GM19397 (cell line): ENCODE measurements at regions not wholly inside any gene's neighbourhood (a gene's known extent, or its start where the extent isn't known, plus 50 kb on each side); places are given as distances from the start of the nearest gene placed in this dataset.
"Not testable (repeated sequence)": the region's sequence is repeated elsewhere in the genome, so short reads cannot be mapped to it uniquely, and the experiment has no call there.

Experiments
- ATAC-seq: cut with Tn5 transposase; IDR thresholded peaks from one replicate; pipeline ENCODE4 v1.9.1; 2021; ENCODE audit warnings: mild to moderate bottlenecking, moderate library complexity; ENCODE audit not compliant: unreplicated experiment

GRCh38 chr9:108056805-108057386 lies 567.3 kb upstream of the KLF4 start:
- no peak for ATAC-seq

- ATAC-seq: no peak
Measured at GRCh38 chr9:108056084-108056804, 566.7 kb upstream of the KLF4 start.

GRCh38 chr9:108054131-108054630 lies 564.6 kb upstream of the KLF4 start:
- no peak for ATAC-seq

GRCh38 chr9:108053555-108054061 lies 564.0 kb upstream of the KLF4 start:
- ATAC-seq: no peak

- no peak for ATAC-seq
Measured at GRCh38 chr9:108052431-108053080, 563.0 kb upstream of the KLF4 start.

GRCh38 chr9:108050894-108051293 lies 561.3 kb upstream of the KLF4 start:
- ATAC-seq: no peak

- ATAC-seq: no peak
Measured at GRCh38 chr9:108049671-108050494, 560.3 kb upstream of the KLF4 start.

- no peak for ATAC-seq
Measured at GRCh38 chr9:108049026-108049607, 559.5 kb upstream of the KLF4 start.

GRCh38 chr9:108048406-108049025 lies 558.9 kb upstream of the KLF4 start:
- no peak for ATAC-seq

GRCh38 chr9:108047777-108048176 lies 558.2 kb upstream of the KLF4 start:
- ATAC-seq: not testable (repeated sequence)

- no peak for ATAC-seq
Measured at GRCh38 chr9:108047264-108047663, 557.7 kb upstream of the KLF4 start.

- no peak for ATAC-seq
Measured at GRCh38 chr9:108045851-108046250, 556.3 kb upstream of the KLF4 start.

GRCh38 chr9:108043585-108043984 lies 554.0 kb upstream of the KLF4 start:
- no peak for ATAC-seq

GRCh38 chr9:108041551-108041950 lies 552.0 kb upstream of the KLF4 start:
- ATAC-seq: no peak

- no peak for ATAC-seq
Measured at GRCh38 chr9:108040783-108041182, 551.2 kb upstream of the KLF4 start.

- no peak for ATAC-seq
Measured at GRCh38 chr9:108039493-108039892, 549.9 kb upstream of the KLF4 start.

- ATAC-seq: no peak
Measured at GRCh38 chr9:108039012-108039411, 549.4 kb upstream of the KLF4 start.

- ATAC-seq: no peak
Measured at GRCh38 chr9:108035487-108035886, 545.9 kb upstream of the KLF4 start.

GRCh38 chr9:108033976-108034964 lies 544.7 kb upstream of the KLF4 start:
- no peak for ATAC-seq
